ENCODE measurements at regions not wholly inside any gene's neighbourhood (a gene's known extent, or its start where the extent isn't known, plus 50 kb on each side); places are given as distances from the start of the nearest gene placed in this dataset.

DNA sequence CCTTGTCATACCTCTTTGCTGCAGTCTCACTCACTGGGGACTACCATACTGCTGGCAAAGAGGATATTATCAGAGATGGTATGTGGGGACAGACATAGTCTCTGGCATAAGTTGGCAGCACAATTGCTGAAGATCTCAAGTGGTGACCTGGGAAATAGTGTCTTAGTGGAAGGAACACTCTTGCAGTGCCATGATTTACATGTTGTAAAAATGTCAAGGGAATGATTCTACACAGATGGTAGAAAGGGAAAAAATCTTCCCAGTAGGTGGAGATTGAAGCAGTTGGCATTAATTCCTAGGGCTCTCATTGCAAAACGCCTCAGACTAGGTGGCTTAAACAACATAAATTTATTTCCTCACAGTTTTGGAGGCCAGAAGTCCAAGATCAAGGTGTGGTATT, 662.2 kb downstream of the DHX35 start:
- H3K4me2 ChIP-seq (ENCODE audit: insufficient read depth in 1 of 2, low read depth in 2 of 2, low read length in 2 of 2) = no peak overlapping the region
- H2BK5ac ChIP-seq (ENCODE audit: low read depth, low read length) = no peak overlapping the region
- H3K79me1 ChIP-seq (ENCODE audit: low read depth, low read length) = no peaks in the 10 kb centered on the region
- H3K79me2 ChIP-seq (ENCODE audit: control insufficient read depth in 1 of 2, insufficient read depth in 2 of 2, low read length in 2 of 2) = no peaks in the 10 kb centered on the region
- H4K20me1 ChIP-seq (replicated peaks in 1 of 2; ENCODE audit: control insufficient read depth in 1 of 2, insufficient read depth in 2 of 2, low read length in 2 of 2) = no peaks in the 10 kb centered on the region
- no peak overlapping the region for H3K27ac ChIP-seq (ENCODE audit: low read depth, low read length)
- H3K56ac ChIP-seq (replicated peaks; ENCODE audit: insufficient read length, low read depth, low read length) = no peak overlapping the region
- DNase-seq (ENCODE audit: low read depth in 1 of 2, low spot score in 2 of 2) (no peak), FAIRE-seq (no peak)
- no peak overlapping the region for H2AFZ ChIP-seq (ENCODE audit: low read length)
- H2BK12ac ChIP-seq (ENCODE audit: low read depth, low read length) = no peak overlapping the region
- POLR2A ChIA-PET (ENCODE audit: partially characterized antibody) = no interaction called here
- no peaks in the 10 kb centered on the region for H3K9me3 ChIP-seq (ENCODE audit: insufficient read depth in 2 of 2, low read depth in 1 of 2, low read length in 1 of 2)
- H4K8ac ChIP-seq (ENCODE audit: extremely low read depth, insufficient read depth, low read length) = no peak overlapping the region
- H3K27me3 ChIP-seq (replicated peaks in 1 of 4; ENCODE audit: control insufficient read depth in 3 of 4, extremely low read depth in 1 of 4, insufficient read depth in 3 of 4, low read length in 3 of 4) = no peaks in the 10 kb centered on the region
- H3K4me3 ChIP-seq (ENCODE audit: extremely low read depth in 1 of 4, insufficient read depth in 2 of 4, low read depth in 3 of 4, low read length in 4 of 4) = no peak overlapping the region
- H2BK15ac ChIP-seq (ENCODE audit: low read length) = no peak overlapping the region
- no peak overlapping the region for H3K14ac ChIP-seq (ENCODE audit: insufficient read length)
- CTCF ChIA-PET (ENCODE audit: partially characterized antibody) = no interaction called here
- H3K4me1 ChIP-seq (replicated peaks in 1 of 4; ENCODE audit: control insufficient read depth in 3 of 4, insufficient read depth in 4 of 4, low read length in 3 of 4) = no peaks in the 10 kb centered on the region
- no peak overlapping the region for H2AK5ac ChIP-seq (ENCODE audit: low read depth, low read length)
- no peak overlapping the region for H4K5ac ChIP-seq (ENCODE audit: insufficient read length, low read depth, low read length)
- no peaks in the 10 kb centered on the region for H3K36me3 ChIP-seq (ENCODE audit: control insufficient read depth in 2 of 4, insufficient read depth in 4 of 4, low read length in 3 of 4)
- no peak overlapping the region for H3K23ac ChIP-seq (ENCODE audit: insufficient read length)
- 84% methylated on average over 1 of the region's 1 CpG; no CpG with 5 or more reads in 1 of the 2 experiments for WGBS, 2 experiments (ENCODE audit: extremely low coverage in 1 of 2, insufficient coverage in 1 of 2, insufficient read length in 1 of 2, insufficient replicate concordance in 2 of 2, low coverage in 1 of 2, low lambda C conversion rate in 2 of 2, missing lambda C conversion rate in 1 of 2)
- no peak overlapping the region for H2BK120ac ChIP-seq (replicated peaks; ENCODE audit: low read depth, low read length)
- H3K18ac ChIP-seq (ENCODE audit: extremely low read depth, low read length) = no peak overlapping the region
- H4K91ac ChIP-seq (replicated peaks; ENCODE audit: insufficient read length, low read length) = no peak overlapping the region
- H3K9ac ChIP-seq (replicated peaks in 1 of 4; ENCODE audit: extremely low read depth in 1 of 4, low read depth in 3 of 4, low read length in 3 of 4) = no peak overlapping the region
- H3K23me2 ChIP-seq (ENCODE audit: low read depth, low read length) = no peaks in the 10 kb centered on the region; the same call in 1 of the 2 replicates
- H3K4ac ChIP-seq (replicated peaks; ENCODE audit: insufficient read length, low read depth, low read length) = no peak overlapping the region
- H2BK20ac ChIP-seq (ENCODE audit: low read length) = no peak overlapping the region
- TF ChIP-seq RAD21 (IDR thresholded peaks at IDR 0.05 in 1 of 2, conservative IDR thresholded peaks at IDR 0.05 in 1 of 2; ENCODE audit: low read depth in 2 of 2, low read length in 2 of 2) (no peak), ASH2L (IDR thresholded peaks at IDR 0.05; ENCODE audit: low read length) (no peak), TAF7 (optimal IDR thresholded peaks at IDR 0.05; ENCODE audit: borderline replicate concordance, low read depth, low read length) (no peak), YY1 (IDR thresholded peaks at IDR 0.05; ENCODE audit: low read depth, low read length) (no peak), POLR2A (IDR thresholded peaks at IDR 0.05; ENCODE audit: control extremely low read depth in 1 of 2, low read depth in 2 of 2, low read length in 2 of 2) (no peak), POLR2AphosphoS5 (IDR thresholded peaks at IDR 0.05; ENCODE audit: low read depth, low read length) (no peak), RFX5 (IDR thresholded peaks at IDR 0.05; ENCODE audit: borderline replicate concordance, low read depth, low read length) (no peak), NRF1 (IDR thresholded peaks at IDR 0.05; ENCODE audit: low read depth, low read length) (no peak), TAF1 (IDR thresholded peaks at IDR 0.05; ENCODE audit: low read depth, low read length) (no peak), JUN (IDR thresholded peaks at IDR 0.05; ENCODE audit: low read depth, low read length) (no peak), KDM1A (IDR thresholded peaks at IDR 0.05; ENCODE audit: borderline replicate concordance, low read length) (no peak)
- TF ChIP-seq, protein P1, sequence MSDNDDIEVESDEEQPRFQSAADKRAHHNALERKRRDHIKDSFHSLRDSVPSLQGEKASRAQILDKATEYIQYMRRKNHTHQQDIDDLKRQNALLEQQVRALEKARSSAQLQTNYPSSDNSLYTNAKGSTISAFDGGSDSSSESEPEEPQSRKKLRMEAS (IDR thresholded peaks at IDR 0.05) = no peak
- TF ChIP-seq, protein P2, sequence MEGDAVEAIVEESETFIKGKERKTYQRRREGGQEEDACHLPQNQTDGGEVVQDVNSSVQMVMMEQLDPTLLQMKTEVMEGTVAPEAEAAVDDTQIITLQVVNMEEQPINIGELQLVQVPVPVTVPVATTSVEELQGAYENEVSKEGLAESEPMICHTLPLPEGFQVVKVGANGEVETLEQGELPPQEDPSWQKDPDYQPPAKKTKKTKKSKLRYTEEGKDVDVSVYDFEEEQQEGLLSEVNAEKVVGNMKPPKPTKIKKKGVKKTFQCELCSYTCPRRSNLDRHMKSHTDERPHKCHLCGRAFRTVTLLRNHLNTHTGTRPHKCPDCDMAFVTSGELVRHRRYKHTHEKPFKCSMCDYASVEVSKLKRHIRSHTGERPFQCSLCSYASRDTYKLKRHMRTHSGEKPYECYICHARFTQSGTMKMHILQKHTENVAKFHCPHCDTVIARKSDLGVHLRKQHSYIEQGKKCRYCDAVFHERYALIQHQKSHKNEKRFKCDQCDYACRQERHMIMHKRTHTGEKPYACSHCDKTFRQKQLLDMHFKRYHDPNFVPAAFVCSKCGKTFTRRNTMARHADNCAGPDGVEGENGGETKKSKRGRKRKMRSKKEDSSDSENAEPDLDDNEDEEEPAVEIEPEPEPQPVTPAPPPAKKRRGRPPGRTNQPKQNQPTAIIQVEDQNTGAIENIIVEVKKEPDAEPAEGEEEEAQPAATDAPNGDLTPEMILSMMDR (IDR thresholded peaks at IDR 0.05; ENCODE audit: control extremely low read depth in 1 of 3, insufficient read depth in 1 of 3, low read depth in 1 of 3, low read length in 3 of 3) = no peak
